ENCODE measurements at regions not wholly inside any gene's neighbourhood (a gene's known extent, or its start where the extent isn't known, plus 50 kb on each side); places are given as distances from the start of the nearest gene placed in this dataset.
"Not testable (repeated sequence)": the region's sequence is repeated elsewhere in the genome, so short reads cannot be mapped to it uniquely, and the experiment has no call there.

DNA sequence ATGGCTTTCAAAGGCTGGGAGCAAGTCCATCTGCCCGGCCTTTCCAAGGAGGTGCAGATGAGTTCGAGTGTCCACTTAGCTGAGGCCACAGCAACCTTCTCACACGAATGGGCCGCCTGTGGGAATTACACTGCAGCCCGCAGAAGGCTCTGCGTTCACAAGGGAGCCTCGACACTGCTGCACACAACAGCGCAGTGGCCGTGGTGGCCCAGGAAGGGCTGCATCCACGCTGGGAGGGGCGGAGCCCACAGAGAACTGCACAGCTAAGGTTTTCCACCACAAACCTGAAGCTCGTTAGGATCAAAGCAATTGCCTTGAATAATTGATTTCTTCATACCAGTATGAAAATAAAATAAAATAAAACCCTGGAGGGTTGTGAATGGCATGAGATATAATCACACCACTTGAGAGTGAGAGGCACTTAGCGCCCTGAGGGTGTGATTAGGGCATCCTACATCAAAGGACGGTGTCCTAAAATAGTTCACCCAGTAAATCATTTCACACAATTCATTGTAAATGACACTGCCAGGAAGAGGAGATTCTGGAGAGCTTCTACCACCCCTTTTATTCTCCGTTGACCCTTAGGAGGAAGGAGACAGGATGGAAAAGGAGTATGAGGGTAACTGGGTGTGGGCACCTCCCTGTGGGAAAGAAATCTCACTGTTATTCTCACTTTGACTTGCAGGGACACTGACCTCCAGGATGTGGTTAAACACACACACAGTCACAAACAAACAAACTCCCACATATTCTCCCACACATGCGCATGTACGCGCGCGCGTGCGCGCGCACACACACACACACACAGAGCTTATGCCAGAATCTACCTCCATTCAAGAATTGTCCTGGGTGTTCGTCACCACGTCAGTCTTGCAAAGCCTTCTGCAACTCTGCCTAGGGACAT, 256.6 kb upstream of the ID2 start:
- DNase-seq: no peak

GRCh38 chr2:8426550-8426949, 255.3 kb upstream of the ID2 start:
- DNase-seq: no peak

DNA sequence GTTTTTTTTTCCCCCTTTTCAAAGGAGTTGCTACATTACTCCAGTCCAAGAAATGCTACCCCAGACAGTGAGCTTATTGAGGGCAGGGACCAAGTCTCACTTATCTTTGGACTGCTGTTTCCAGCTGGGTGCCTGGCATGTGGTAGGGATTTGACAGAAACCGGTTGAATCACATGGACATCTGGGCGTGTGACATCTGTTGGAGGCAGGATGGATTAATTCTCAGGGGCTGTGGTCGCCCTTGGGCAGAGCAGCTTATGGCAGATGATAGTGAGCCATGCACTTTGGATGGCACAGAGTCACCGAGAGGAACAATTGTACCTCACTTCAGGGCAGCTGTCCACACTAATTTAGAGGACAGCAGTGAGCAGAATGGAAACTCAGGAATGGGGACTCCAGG, 254.6 kb upstream of the ID2 start:
- no peak for DNase-seq

DNA sequence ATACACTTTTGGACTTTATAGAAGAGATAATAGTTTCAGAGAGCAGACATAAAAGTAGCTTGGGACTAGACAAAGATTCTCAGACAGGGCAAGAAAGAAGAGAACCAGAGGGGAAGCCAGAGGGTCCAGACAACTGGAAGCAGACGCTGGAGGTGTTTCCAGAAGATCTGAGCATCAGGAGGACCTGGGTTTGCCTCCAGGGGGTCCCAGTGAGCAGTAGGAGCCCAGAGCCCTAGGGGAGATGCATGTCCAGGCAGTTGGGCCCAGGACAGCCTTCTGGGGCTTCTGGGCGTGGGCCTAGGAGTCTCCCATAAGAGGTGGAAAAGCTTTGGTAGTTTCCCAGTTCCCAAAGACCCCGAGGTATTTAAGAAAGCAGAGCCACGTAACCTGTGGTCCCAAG, 251.2 kb upstream of the ID2 start:
- no peak for DNase-seq

DNA sequence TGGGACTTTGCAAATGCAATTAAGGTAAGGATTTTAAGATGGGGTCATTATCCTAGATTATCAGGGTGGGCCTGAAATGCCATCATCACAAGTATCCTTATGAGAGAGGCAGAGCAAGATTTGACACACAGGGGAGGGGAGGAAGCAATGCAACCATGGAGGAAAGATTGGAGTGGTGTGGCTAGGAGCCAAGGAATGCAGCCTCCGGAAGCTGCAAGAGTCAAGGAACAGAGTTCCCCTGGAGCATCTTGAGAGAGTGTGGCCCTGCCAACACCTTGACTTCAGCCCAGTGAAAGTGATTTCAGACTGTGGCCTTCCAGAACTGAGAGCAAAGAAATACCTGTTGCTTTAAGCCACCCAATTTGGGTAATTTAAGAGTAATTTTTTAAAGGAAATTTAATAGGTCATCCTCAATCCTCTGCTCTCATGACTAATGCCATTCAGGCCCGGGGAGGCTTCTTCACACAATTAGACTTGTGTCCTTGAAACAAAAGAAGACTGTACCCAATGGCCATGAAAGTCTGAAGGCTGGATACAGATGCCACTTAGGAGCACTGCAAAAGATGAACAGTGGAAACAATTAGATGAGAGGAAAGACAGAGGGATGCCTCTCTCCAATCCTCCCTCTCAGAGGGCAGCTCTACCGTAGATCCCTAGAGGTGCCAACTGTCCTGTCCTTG, 250.3 kb upstream of the ID2 start:
- DNase-seq: no peak

GRCh38 chr2:8432706-8433336, 249.0 kb upstream of the ID2 start:
- DNase-seq: no peak

DNA sequence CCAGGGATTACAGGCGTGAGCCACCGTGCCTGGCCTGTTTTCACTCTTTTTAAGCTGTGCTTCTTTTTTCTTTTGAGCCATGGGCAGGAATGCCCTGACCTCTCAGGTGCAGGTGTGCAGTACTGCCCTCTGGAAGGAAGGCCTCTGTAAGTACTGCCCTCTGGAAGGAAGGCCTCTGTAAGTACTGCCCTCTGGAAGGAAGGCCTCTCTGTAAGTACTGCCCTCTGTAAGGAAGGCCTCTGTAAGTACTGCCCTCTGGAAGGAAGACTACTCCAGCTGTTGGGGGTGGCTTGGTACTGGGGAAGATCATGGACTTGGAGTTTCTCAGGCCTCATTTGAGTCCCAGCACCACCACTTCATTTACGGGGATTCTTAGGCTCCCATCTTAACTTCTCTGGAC, 248.5 kb upstream of the ID2 start:
- no peak for DNase-seq

DNA sequence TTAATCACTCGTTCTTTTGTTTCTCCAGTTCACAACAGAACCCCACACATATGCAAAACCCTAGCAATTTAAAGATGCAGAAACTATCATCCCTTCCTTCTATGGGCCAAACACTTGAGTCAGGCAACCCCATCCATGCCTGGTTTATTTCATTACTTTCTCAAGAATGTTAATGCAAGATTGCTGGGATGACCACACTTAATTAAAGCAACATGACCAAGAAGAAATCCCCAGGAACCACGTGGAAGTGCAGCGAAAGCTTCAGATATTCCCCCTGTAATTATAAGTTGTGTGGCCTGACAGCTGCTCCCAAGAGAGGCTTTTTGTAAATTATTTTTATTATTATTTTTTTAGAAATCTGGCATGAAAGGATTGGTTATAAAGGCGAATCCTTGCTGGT, 246.2 kb upstream of the ID2 start:
- no peak for DNase-seq

GRCh38 chr2:8436585-8436984, 245.3 kb upstream of the ID2 start:
- DNase-seq: no peak

DNA sequence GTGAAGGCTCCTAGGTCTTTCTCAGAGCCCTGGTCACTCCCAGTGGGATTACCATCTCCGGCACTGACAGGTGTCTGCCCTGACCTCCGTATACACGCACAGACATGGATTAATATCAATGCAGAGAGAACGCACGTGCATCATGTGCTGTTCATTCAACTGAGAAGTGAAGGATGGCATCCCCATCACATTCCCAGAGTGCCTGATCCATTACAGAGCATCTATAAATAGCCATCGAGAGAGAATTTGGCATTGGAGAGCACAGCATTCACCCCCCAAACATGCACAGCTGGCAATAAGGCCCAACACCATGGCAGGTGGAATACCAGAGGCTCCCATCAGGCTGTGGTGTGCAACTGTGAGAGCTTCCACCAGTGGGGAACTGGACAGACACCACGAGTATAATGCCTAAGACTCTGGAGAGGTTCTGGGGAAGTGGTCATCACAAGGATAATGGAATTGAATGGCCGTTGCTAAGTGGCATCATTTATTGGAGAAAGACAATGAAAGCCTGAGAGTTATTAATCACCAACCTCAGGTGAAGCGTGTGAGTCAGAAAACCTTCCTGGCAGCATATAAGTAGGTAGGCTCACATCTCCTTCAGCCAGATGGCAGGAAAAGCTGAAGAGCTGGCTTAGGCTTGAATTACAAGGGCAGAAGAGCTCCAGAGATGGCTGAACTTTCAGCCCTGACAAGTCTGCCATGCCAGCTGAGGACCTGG, 244.5 kb upstream of the ID2 start:
- no peak for DNase-seq

DNA sequence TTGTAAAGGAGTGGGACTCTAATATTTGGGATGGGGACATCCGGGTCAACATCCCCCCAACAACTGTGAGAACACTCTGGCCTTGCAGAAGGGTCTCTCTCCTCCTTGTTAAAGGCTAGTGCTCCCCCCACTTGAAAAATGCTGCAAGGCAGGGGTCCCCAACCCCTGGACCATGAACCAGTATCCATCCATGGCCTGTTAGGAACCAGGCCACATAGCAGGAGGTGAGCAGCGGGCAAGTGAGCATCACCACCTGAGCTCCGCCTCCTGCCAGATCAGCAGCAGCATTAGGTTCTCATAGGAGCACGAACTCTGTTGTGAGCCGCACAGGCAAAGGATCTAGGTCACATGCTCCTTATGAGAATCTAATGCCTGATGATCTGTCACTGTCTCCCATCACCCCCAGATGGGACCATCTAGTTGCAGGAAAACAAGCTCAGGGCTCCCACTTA, 243.9 kb upstream of the ID2 start:
- DNase-seq: no peak

- no peak for DNase-seq
These were observed 243.4 kb upstream of the ID2 start for GRCh38 chr2:8438476-8438875.

DNA sequence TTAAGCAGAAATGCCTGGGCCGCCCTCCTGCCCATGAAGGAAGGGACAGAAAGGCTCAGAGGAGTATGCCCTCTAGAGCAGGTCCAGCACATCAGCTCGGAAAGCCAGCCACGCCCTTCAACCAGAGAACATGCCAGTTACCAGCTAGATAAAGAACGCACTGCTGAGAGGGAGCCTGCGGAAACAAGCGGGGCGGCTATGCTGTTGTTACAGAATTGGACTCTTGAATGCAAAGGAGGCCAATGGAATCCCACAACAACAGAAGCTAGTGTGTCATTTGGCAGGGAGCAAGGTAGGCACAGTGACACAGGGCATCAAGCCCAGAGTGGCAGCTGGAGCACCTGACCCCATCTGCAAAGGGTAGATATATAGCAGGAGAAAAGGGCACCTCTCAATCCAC, 242.9 kb upstream of the ID2 start:
- DNase-seq: no peak

GRCh38 chr2:8440029-8440778, 241.7 kb upstream of the ID2 start:
- no peak for DNase-seq

DNA sequence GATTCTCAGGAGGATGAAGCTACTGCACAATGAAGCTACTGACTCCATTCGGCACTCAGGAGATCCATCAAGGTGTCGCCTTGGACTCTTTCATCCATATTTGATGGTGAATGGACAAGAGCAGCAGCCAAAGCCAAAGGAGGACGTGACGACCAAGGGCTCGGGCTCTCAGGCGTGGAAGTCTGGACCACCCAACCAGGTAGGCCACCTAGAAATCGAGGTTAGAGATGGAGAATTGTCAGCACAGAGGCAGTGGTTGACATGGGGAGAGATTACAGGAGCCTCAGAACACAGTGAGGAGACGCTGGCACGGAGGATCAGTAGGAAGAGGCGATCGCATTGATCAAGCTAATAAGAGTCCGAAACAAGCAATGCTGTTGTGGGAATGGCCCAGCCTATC, 240.5 kb upstream of the ID2 start:
- DNase-seq: no peak

GRCh38 chr2:8441986-8442385, 239.9 kb upstream of the ID2 start:
- no peak for DNase-seq

GRCh38 chr2:8442833-8443486, 238.9 kb upstream of the ID2 start:
- DNase-seq: no peak

DNA sequence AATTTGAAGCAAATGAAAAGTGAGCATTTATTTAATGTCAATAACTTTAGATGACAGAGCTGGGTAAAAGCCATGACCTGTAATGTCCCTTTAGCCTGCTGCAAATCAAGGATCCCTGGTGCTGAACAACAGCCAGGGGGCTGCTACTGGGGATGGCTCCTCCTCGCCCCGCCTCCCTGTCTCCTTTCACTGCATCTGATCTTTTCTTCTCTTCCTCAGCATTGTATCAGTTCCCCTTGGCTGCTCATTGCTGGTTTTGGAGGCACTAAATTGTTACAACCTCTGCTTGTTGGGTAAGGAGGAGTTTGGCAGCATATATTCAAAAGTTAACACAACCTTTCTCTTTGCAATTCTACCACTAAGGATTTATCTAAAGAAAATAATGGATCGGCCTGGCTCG, 236.3 kb upstream of the ID2 start:
- no peak for DNase-seq

GRCh38 chr2:8446751-8447150, 235.1 kb upstream of the ID2 start:
- not testable (repeated sequence) for DNase-seq

- no peak for DNase-seq
These were observed 234.1 kb upstream of the ID2 start for GRCh38 chr2:8447610-8448221.

DNA sequence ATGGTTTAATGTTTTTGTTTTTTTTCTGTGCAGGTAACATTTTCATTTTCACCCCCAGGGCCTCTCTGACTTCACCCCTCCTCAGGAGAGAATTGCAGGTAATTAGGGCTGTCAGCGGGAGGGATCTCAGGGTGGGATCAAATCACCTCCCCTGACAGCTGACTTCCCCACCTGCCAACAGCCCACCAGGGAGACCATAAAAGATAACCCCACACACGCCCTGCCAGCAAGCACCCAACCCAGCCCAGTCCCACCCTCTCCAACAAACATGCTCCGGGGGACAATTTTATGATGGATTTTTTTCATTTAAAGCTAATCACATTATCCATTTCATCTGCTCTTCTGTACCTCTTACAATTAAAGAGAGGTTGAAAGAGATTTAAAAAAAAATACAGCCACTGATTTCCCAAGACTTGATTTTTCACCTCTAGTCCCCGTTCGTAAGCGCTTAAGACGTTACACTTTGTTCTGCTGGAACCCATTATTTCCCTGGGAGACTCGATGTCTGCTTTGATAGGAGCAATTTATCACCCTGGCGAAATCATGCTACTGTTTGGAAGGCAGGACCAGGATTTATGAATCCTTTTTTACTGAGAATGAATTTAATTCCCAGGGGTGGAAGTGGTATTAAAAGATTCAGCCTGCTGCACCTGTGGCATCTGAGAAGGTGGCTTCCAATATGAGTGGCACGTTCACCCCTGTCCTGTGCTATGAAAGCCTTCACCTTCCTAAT, 232.9 kb upstream of the ID2 start:
- DNase-seq: no peak
